AG04449 (cell line): ENCODE measurements at regions not wholly inside any gene's neighbourhood (a gene's known extent, or its start where the extent isn't known, plus 50 kb on each side); places are given as distances from the start of the nearest gene placed in this dataset.

Experiments
- CTCF ChIA-PET: fragments of 350-600 bp; formaldehyde crosslinking; extraction: SDS; loops from one replicate; lab custom pipeline; 2021; ENCODE audit warnings: antibody characterized with exemption; lab: Yijun Ruan, JAX
- POLR2A ChIA-PET: fragments of 400-600, 350-600 bp; formaldehyde crosslinking; extraction: SDS; loops from one replicate; lab custom pipeline; 2020; ENCODE audit warnings: antibody characterized with exemption, inconsistent platforms; lab: Yijun Ruan, JAX
- DNase-seq: peaks from one replicate; pipeline ENCODE4 v3.0.0-alpha.2; 2010; ENCODE audit warnings: low read depth, low spot score
- H3K4me3 ChIP-seq: 2 replicates; pipeline ENCODE4 v1.5.1; 2011; ENCODE audit warnings: low read depth, mild to moderate bottlenecking, control low read depth, low read length
- CTCF ChIP-seq: IDR thresholded peaks from one replicate; pipeline ENCODE4 v1.5.1; 2011; ENCODE audit warnings: mild to moderate bottlenecking, moderate library complexity, low read length, control low read depth, inconsistent platforms; ENCODE audit not compliant: insufficient read depth; ENCODE audit errors: missing control alignments

GRCh38 chr12:75917083-75917482 lies 114.5 kb downstream of the PHLDA1 start:
- no peak overlapping the region for H3K4me3 ChIP-seq
- CTCF ChIA-PET, result no interaction called here
- no peak for TF ChIP-seq CTCF
- POLR2A ChIA-PET, result no interaction called here
- DNase-seq, result no peak

GRCh38 chr12:75913502-75914351 lies 117.8 kb downstream of the PHLDA1 start:
- no peak for TF ChIP-seq CTCF
- ChIA-PET CTCF (no interaction called here), POLR2A (no interaction called here)
- DNase-seq, result no peak
- H3K4me3 ChIP-seq, result no peak overlapping the region

GRCh38 chr12:75909714-75910656 lies 121.6 kb downstream of the PHLDA1 start:
- POLR2A ChIA-PET, result interaction anchor here (0.6 kb wide), 1 partner anchor 85 kb away, joined by 3 read pairs; no protein-coding TSS in a partner anchor
- DNase-seq, result no peak
- CTCF ChIA-PET, result interaction anchor here (0.7 kb wide), 1 partner anchor 21 kb away, joined by 3 read pairs; no protein-coding TSS in a partner anchor
- no peak for TF ChIP-seq CTCF
- H3K4me3 ChIP-seq, result no peak overlapping the region

GRCh38 chr12:75908961-75909605 lies 122.5 kb downstream of the PHLDA1 start:
- TF ChIP-seq CTCF, result no peak
- DNase-seq, result peak; percentile 46
- ChIA-PET POLR2A (interaction anchor here (0.6 kb wide), 1 partner anchor 84 kb away, joined by 3 read pairs; no protein-coding TSS in a partner anchor), CTCF (no interaction called here)
- no peak overlapping the region for H3K4me3 ChIP-seq

- no peak for TF ChIP-seq CTCF
- POLR2A ChIA-PET, result no interaction called here
These were observed 125.7 kb downstream of the PHLDA1 start for GRCh38 chr12:75905922-75906321.

More at GRCh38 chr12:75905922-75906321, 125.7 kb downstream of the PHLDA1 start:
- H3K4me3 ChIP-seq, result no peak overlapping the region
- DNase-seq, result no peak
- CTCF ChIA-PET, result no interaction called here
